Keratinocyte (primary cell): ENCODE measurements at regions not wholly inside any gene's neighbourhood (a gene's known extent, or its start where the extent isn't known, plus 50 kb on each side); places are given as distances from the start of the nearest gene placed in this dataset.

ENCODE experiments used
- DNase-seq: peaks from one replicate; pipeline ENCODE4 v3.0.0-alpha.2; 2011; ENCODE audit warnings: low read depth, missing footprints, low spot score
- FAIRE-seq: peaks from 2 replicates; lab custom pipeline; 2011; peaks lifted over from hg19 to GRCh38; lab: Jason Lieb, UNC
- H2AFZ ChIP-seq: 2 replicates; pipeline ENCODE4 v1.6.0; 2012; ENCODE audit warnings: low read length, control low read depth, inconsistent platforms; ENCODE audit not compliant: control insufficient read depth
- H3K27ac ChIP-seq: 2 replicates; pipeline ENCODE4 v1.5.1; 2011; ENCODE audit warnings: low read length; ENCODE audit not compliant: control insufficient read depth, insufficient read depth
- H3K27me3 ChIP-seq: 3 replicates; pipeline ENCODE4 v1.6.0; 2011; ENCODE audit warnings: low read length; ENCODE audit not compliant: control insufficient read depth, insufficient read depth; ENCODE audit errors: extremely low read depth
- H3K36me3 ChIP-seq, 2 experiments: 2 replicates in 1 of 2; 3 replicates in 1 of 2; pipeline ENCODE4 v1.5.1; 2011; ENCODE audit warnings: low read length in 2 of 2, mild to moderate bottlenecking in 1 of 2; ENCODE audit not compliant: control insufficient read depth in 2 of 2, insufficient read depth in 2 of 2; ENCODE audit errors: extremely low read depth in 1 of 2
- H3K4me1 ChIP-seq: 3 replicates; pipeline ENCODE4 v1.5.1; 2011; ENCODE audit warnings: low read length; ENCODE audit not compliant: control insufficient read depth, insufficient read depth; ENCODE audit errors: extremely low read depth
- H3K4me2 ChIP-seq: 3 replicates; pipeline ENCODE4 v1.6.0; 2011; ENCODE audit warnings: low read depth, low read length; ENCODE audit not compliant: control insufficient read depth, insufficient read depth; ENCODE audit errors: extremely low read depth
- H3K4me3 ChIP-seq, 3 experiments: fragments of 200-600 bp in 1 of 3; sonication (generic) in 1 of 3; 2 replicates in 2 of 3; 3 replicates in 1 of 3; pipeline ENCODE4 v1.5.1; 2011 to 2016; ENCODE audit warnings: low read length in 3 of 3, mild to moderate bottlenecking in 3 of 3, control low read depth in 2 of 3, inconsistent platforms in 1 of 3, low read depth in 1 of 3, mixed read lengths in 1 of 3, mixed run types in 1 of 3, moderate library complexity in 1 of 3; ENCODE audit not compliant: control insufficient read depth in 2 of 3, insufficient read depth in 2 of 3; ENCODE audit errors: extremely low read depth in 1 of 3
- H3K79me2 ChIP-seq: 2 replicates; pipeline ENCODE4 v1.6.0; 2012; ENCODE audit warnings: low read length; ENCODE audit not compliant: control insufficient read depth, insufficient read depth
- H3K9ac ChIP-seq: 3 replicates; pipeline ENCODE4 v1.6.0; 2011; ENCODE audit warnings: low read length; ENCODE audit not compliant: control insufficient read depth, insufficient read depth; ENCODE audit errors: extremely low read depth
- H3K9me1 ChIP-seq: 3 replicates; pipeline ENCODE4 v1.6.0; 2011; ENCODE audit warnings: low read length; ENCODE audit not compliant: control insufficient read depth, insufficient read depth; ENCODE audit errors: extremely low read depth
- H3K9me3 ChIP-seq: 2 replicates; pipeline ENCODE4 v1.5.1; 2012; ENCODE audit warnings: low read depth, low read length; ENCODE audit not compliant: control insufficient read depth
- H4K20me1 ChIP-seq: 3 replicates; pipeline ENCODE4 v1.6.0; 2011; ENCODE audit warnings: low read length; ENCODE audit not compliant: control insufficient read depth, insufficient read depth; ENCODE audit errors: extremely low read depth
- EZH2 ChIP-seq: IDR thresholded peaks from one replicate; pipeline ENCODE4 v1.6.1; 2012; ENCODE audit warnings: inconsistent platforms, mild to moderate bottlenecking, low read length, moderate library complexity
- dilution Hi-C: fragments of 300-500 bp; cut with MboI; formaldehyde crosslinking; loops from one replicate; pipeline ENCODE4 v1.7.0; 2020; ENCODE audit warnings: low sequenced_read_pairs; ENCODE audit not compliant: extremely low pct_ligation_motif_present
- TF ChIP-seq, protein P1 (sequence below), 3 experiments: IDR thresholded peaks in 1 of 3; conservative IDR thresholded peaks in 1 of 3; optimal IDR thresholded peaks in 1 of 3; 2 replicates in 2 of 3; 3 replicates in 1 of 3; pipeline versions ENCODE3 to v1.5.1; 2011; ENCODE audit warnings: low read length in 3 of 3, mild to moderate bottlenecking in 3 of 3, moderate library complexity in 2 of 3, control low read depth in 1 of 3, inconsistent platforms in 1 of 3; ENCODE audit not compliant: insufficient read depth in 2 of 3; ENCODE audit errors: extremely low read depth in 1 of 3

DNA sequence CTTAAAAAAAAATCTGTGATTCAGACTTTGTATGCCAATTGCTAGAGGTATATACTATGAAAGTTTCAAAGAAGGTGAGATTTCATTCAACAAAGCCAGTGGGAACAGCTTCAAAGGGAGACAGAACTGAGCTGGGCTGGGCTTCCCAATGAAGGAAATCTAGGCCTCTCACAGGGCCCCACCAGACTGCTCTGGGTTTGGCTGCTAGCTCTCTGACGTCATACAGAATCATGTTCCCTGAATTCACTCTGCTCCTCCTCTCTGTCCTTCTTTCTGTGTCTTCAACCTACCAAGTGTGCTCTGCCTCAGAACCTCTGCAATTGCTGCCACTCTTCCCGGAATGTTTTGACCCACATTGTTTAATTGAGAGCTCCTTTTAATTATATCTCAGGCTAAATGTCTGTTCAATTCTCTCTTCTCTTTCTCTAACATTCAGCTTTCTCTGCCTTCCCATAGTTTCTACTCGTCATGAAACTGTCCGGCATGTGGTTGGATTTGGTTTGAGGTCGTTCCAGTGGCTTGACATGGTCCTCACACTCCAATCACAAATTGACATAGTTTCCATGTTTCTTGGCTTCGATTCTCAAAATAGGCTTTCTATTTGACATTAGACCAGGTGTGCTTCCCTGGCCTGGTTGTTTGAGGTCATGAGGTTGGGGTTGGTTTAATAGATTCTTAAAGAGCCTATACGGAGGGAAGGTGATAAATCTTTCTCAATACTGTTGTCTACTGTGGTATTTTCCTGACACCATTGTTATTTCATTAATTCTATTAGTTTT is 282.1 kb upstream of the EMCN start:
- Histone ChIP-seq H3K9me1 (no peaks in the 10 kb centered on the region), H3K36me3 (no peaks in the 10 kb centered on the region), H3K27ac (no peak overlapping the region), H3K9ac (no peak overlapping the region), H3K9me3 (no peaks in the 10 kb centered on the region), H3K4me3 (no peak overlapping the region), H2AFZ (no peak overlapping the region), H3K79me2 (no peaks in the 10 kb centered on the region), H4K20me1 (no peaks in the 10 kb centered on the region), H3K4me2 (no peak overlapping the region), H3K4me1 (no peaks in the 10 kb centered on the region), H3K27me3 (no peaks in the 10 kb centered on the region)
- TF ChIP-seq, protein P1, sequence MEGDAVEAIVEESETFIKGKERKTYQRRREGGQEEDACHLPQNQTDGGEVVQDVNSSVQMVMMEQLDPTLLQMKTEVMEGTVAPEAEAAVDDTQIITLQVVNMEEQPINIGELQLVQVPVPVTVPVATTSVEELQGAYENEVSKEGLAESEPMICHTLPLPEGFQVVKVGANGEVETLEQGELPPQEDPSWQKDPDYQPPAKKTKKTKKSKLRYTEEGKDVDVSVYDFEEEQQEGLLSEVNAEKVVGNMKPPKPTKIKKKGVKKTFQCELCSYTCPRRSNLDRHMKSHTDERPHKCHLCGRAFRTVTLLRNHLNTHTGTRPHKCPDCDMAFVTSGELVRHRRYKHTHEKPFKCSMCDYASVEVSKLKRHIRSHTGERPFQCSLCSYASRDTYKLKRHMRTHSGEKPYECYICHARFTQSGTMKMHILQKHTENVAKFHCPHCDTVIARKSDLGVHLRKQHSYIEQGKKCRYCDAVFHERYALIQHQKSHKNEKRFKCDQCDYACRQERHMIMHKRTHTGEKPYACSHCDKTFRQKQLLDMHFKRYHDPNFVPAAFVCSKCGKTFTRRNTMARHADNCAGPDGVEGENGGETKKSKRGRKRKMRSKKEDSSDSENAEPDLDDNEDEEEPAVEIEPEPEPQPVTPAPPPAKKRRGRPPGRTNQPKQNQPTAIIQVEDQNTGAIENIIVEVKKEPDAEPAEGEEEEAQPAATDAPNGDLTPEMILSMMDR (optimal IDR thresholded peaks at IDR 0.05 in 1 of 3, IDR thresholded peaks at IDR 0.05 in 1 of 3, conservative IDR thresholded peaks at IDR 0.05 in 1 of 3; ENCODE audit: extremely low read depth in 1 of 3, insufficient read depth in 2 of 3, low read length in 3 of 3), result no peak
- no peak for TF ChIP-seq EZH2
- FAIRE-seq, result no peak
- dilution Hi-C loops, result no loop called here
- no peak for DNase-seq

GRCh38 chr4:100797791-100798190 is 280.0 kb upstream of the EMCN start:
- DNase-seq, result no peak
- TF ChIP-seq, protein P1 (optimal IDR thresholded peaks at IDR 0.05 in 1 of 3, IDR thresholded peaks at IDR 0.05 in 1 of 3, conservative IDR thresholded peaks at IDR 0.05 in 1 of 3; ENCODE audit: extremely low read depth in 1 of 3, insufficient read depth in 2 of 3, low read length in 3 of 3), result no peak
- no peak for TF ChIP-seq EZH2
- Histone ChIP-seq H3K9ac (no peak overlapping the region), H2AFZ (no peak overlapping the region), H3K4me1 (no peaks in the 10 kb centered on the region), H3K4me3 (no peak overlapping the region), H4K20me1 (no peaks in the 10 kb centered on the region), H3K27ac (no peak overlapping the region), H3K9me3 (no peaks in the 10 kb centered on the region), H3K79me2 (no peaks in the 10 kb centered on the region), H3K27me3 (no peaks in the 10 kb centered on the region), H3K4me2 (no peak overlapping the region), H3K9me1 (no peaks in the 10 kb centered on the region), H3K36me3 (no peaks in the 10 kb centered on the region)
- no peak for FAIRE-seq
- dilution Hi-C loops, result no loop called here
